GM18951 (cell line): ENCODE measurements at regions not wholly inside any gene's neighbourhood (a gene's known extent, or its start where the extent isn't known, plus 50 kb on each side); places are given as distances from the start of the nearest gene placed in this dataset.

Source experiments
- POLR2A ChIP-seq: IDR thresholded peaks from 4 replicates; pipeline ENCODE4 v1.6.1; 2011; ENCODE audit warnings: mild to moderate bottlenecking; ENCODE audit not compliant: insufficient read length, insufficient read depth; ENCODE audit errors: extremely low read depth
- in situ Hi-C: fragments of 300-500 bp; cut with MboI; formaldehyde crosslinking; loops from one replicate; pipeline ENCODE4 v1.12.0; 2022; ENCODE audit warnings: low sequenced_read_pairs, mixed read lengths, inconsistent platforms; ENCODE audit not compliant: unreplicated experiment

- in situ Hi-C loops, result no loop called here
- TF ChIP-seq POLR2A, result no peak
Observed at GRCh38 chr7:46589286-46589685, 668.2 kb upstream of the IGFBP3 start.

- no peak for TF ChIP-seq POLR2A
- in situ Hi-C loops, result no loop called here
Observed at GRCh38 chr7:46586406-46586805, 665.3 kb upstream of the IGFBP3 start.

- TF ChIP-seq POLR2A, result no peak
- in situ Hi-C loops, result no loop called here
Observed at GRCh38 chr7:46583656-46584055, 662.6 kb upstream of the IGFBP3 start.

- in situ Hi-C loops, result no loop called here
- no peak for TF ChIP-seq POLR2A
Observed at GRCh38 chr7:46581268-46581667, 660.2 kb upstream of the IGFBP3 start.

GRCh38 chr7:46580766-46581165 is 659.7 kb upstream of the IGFBP3 start:
- TF ChIP-seq POLR2A, result no peak
- in situ Hi-C loops, result no loop called here

- no peak for TF ChIP-seq POLR2A
- in situ Hi-C loops, result no loop called here
Observed at GRCh38 chr7:46577394-46577793, 656.3 kb upstream of the IGFBP3 start.

- TF ChIP-seq POLR2A, result no peak
- in situ Hi-C loops, result no loop called here
Observed at GRCh38 chr7:46576950-46577349, 655.9 kb upstream of the IGFBP3 start.

GRCh38 chr7:46572691-46573090 is 651.6 kb upstream of the IGFBP3 start:
- TF ChIP-seq POLR2A, result no peak
- in situ Hi-C loops, result no loop called here

GRCh38 chr7:46571996-46572395 is 650.9 kb upstream of the IGFBP3 start:
- no peak for TF ChIP-seq POLR2A
- in situ Hi-C loops, result no loop called here

GRCh38 chr7:46569133-46569465 is 648.0 kb upstream of the IGFBP3 start:
- in situ Hi-C loops, result no loop called here
- no peak for TF ChIP-seq POLR2A

- in situ Hi-C loops, result no loop called here
- no peak for TF ChIP-seq POLR2A
Observed at GRCh38 chr7:46568420-46569132, 647.5 kb upstream of the IGFBP3 start.

GRCh38 chr7:46567858-46568257 is 646.8 kb upstream of the IGFBP3 start:
- in situ Hi-C loops, result no loop called here
- no peak for TF ChIP-seq POLR2A

GRCh38 chr7:46566097-46566774 is 645.2 kb upstream of the IGFBP3 start:
- no peak for TF ChIP-seq POLR2A
- in situ Hi-C loops, result no loop called here
